LNCAP (cell line): ENCODE measurements at regions not wholly inside any gene's neighbourhood (a gene's known extent, or its start where the extent isn't known, plus 50 kb on each side); places are given as distances from the start of the nearest gene placed in this dataset.

Experiments
- TF ChIP-seq, protein P1 (sequence below): fragments of 450-650 bp; IDR thresholded peaks from 2 replicates; pipeline ENCODE4 v1.5.1; 2017; ENCODE audit warnings: mild to moderate bottlenecking

DNA sequence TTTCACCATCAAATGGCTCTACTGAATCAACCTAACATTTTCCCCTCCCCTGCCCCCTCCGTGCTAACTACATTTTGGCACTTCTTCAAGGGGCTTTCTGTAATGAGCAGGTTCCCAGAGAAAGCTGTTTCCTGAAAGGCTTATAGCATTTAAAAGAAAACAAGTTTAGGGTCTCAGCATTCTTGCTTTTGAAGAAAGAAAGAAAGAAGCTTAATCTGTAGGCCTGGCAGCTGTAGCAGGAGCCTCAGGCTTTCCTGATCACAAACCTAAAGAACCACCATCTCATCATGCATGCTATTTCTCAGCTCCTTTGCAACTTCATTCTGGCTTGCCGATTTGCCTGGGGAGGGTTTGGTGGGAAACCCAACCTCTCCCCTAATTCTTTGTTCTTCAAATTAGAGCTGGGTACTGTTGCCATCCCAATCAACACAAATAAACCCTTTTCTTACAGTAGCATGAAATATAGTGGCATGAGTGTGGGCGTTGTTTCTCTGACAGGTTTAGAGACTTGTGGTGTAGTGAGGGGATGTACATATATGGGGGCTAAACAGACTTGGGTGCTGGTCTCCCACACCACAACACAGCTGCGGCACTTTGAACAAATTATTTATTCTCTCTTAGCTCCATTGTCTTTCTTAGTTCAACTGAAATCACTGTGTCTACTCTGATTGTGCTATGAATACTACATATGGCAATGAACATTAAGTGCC lies 160.5 kb upstream of the TNC start:
- TF ChIP-seq, protein P1, sequence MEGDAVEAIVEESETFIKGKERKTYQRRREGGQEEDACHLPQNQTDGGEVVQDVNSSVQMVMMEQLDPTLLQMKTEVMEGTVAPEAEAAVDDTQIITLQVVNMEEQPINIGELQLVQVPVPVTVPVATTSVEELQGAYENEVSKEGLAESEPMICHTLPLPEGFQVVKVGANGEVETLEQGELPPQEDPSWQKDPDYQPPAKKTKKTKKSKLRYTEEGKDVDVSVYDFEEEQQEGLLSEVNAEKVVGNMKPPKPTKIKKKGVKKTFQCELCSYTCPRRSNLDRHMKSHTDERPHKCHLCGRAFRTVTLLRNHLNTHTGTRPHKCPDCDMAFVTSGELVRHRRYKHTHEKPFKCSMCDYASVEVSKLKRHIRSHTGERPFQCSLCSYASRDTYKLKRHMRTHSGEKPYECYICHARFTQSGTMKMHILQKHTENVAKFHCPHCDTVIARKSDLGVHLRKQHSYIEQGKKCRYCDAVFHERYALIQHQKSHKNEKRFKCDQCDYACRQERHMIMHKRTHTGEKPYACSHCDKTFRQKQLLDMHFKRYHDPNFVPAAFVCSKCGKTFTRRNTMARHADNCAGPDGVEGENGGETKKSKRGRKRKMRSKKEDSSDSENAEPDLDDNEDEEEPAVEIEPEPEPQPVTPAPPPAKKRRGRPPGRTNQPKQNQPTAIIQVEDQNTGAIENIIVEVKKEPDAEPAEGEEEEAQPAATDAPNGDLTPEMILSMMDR = no peak

DNA sequence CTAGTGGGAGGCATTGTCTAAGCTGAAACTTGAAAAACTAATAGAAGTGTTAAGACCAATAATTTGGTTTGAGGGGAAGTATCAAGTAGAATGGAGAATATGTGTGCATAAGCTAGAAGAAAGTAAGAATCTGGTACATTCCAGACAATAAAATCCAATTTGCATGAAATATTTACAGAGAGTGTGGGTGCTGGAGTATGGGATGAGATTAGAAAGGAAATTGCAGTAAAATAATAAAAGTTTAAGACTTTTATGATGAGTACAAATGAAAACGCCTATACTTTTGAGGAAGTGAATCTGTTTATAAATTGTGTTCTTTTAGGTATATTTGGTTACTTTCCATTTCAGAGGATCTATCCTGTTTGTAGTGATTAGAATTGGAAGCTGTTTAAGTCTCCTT lies 165.4 kb upstream of the TNC start:
- TF ChIP-seq, protein P1 = no peak

DNA sequence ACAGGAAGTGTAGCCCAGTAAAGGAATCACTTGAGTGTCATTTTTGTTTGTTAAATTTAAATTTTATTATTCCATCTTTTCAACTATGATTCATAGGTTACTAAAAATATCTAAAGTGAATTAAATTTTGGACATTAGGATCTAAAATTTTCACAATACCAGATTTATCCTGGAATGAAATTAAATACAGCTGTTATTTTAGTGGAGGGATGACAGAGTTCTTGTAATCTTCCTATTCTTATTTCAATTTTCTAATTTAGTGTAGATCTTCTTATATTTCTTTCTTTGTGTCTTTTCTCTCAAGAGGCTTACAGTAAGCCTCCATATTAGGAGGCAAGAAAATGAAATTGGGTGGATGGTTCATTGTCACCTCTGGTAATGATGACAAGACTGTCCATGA lies 167.9 kb upstream of the TNC start:
- TF ChIP-seq, protein P1 = no peak

DNA sequence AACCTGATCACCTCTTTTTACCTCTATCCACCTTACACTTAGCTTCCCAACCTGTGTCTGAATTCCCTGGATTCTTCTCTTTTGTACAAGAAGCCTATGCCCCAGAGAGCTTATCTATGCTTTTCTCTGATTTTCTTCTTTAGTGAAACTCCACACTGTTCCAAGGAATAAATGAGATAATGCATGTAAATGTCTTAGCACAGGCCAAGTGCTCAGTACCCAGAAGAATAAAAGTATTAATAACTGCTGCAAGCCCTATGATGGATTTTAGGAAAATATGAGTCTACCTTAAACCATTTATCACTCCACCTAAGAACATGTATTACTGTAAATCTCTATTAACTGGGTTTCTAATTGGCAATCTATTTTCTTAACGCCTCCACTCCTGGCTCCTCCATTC lies 168.5 kb upstream of the TNC start:
- TF ChIP-seq, protein P1 = no peak

DNA sequence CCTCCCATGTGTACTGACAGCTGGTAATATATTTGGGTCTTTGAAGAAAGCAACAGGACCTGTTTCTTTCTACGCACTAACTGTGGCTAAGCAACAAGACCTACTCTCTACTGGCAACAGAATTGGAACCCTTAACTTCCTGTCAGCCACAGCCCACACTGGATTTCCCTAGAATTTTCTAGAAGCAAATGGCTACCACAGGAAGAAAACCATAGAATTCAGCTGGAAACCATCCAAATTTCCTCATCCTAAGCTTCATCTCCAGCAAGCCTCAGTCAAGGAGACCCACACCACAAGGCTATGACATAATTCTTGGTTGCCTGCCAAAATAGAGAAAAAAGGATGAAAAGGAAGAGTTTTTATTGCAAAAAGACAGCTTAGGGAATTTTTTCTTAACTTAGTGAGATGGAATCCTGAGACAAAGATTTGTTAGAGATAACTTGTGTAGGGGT lies 171.8 kb upstream of the TNC start:
- TF ChIP-seq, protein P1 = no peak

DNA sequence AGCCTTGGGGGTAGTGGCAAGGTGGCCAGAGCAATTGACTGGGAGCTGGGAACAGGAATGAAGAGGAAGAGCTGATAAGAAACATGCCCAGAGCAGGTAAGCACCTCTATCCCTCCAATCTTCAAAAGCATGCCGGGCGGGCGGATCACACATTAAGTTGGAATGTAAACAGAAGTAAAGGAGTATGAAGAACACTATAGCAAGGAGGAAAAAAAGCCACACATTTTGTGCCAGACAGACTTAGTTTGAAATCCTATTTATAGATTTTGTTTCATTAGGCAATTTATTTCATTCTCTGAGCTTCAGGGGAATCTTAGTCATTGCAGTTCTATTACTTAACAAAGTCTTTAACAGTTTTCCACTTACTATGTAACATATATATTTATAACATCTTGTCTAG lies 173.9 kb upstream of the TNC start:
- TF ChIP-seq, protein P1 = no peak

DNA sequence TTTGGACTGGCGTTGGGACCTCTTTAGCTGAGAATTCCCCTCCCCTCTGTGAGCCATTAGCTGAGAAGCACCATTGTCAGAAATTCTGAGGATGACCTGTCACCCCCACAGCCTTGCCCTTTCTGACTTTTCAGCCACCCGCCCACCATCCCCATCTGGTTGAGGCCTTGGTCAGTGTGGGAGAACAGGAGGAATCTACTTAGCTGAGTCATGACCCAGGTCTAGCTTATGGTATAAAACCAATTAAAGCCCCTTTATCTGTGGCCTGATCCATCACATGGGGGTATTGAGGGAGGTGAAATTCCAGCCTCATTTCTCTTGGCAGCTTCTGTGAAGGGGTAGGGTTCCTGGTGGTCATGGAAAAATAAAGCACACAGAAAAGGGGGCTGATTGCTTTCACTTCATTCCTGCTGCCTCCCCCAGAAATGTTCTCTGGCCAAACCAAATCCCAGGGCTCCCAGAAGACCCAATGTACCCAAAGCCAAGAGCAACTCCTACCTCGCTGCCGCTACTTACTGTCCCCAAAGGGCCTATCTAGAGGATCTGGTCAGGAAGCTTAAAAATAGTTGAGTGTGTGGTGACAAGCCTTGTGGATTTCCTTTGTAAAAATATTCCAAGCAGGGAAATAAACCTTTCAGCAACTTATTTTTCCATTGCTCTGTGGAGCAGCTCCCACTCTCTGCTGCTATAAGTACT lies 174.8 kb upstream of the TNC start:
- TF ChIP-seq, protein P1 = no peak
